Glutamatergic neuron (in vitro differentiated cells): ENCODE measurements at regions not wholly inside any gene's neighbourhood (a gene's known extent, or its start where the extent isn't known, plus 50 kb on each side); places are given as distances from the start of the nearest gene placed in this dataset.

Experiments used
- DNase-seq: peaks from one replicate; pipeline ENCODE4 v3.0.0; 2022
- H3K27ac Mint-ChIP-seq: one replicate; pipeline ENCODE4 v1.8.0; 2020; ENCODE audit warnings: mild to moderate bottlenecking, mixed read lengths, inconsistent platforms; ENCODE audit not compliant: unreplicated experiment
- H3K27me3 Mint-ChIP-seq: one replicate; pipeline ENCODE4 v1.8.0; 2020; ENCODE audit warnings: mild to moderate bottlenecking, moderate library complexity, mixed read lengths, inconsistent platforms; ENCODE audit not compliant: unreplicated experiment
- H3K36me3 Mint-ChIP-seq: one replicate; pipeline ENCODE4 v1.8.0; 2020; ENCODE audit warnings: mild to moderate bottlenecking, mixed read lengths, inconsistent platforms; ENCODE audit not compliant: unreplicated experiment
- H3K4me1 Mint-ChIP-seq: one replicate; pipeline ENCODE4 v1.8.0; 2020; ENCODE audit warnings: mild to moderate bottlenecking, low read depth, mixed read lengths, inconsistent platforms; ENCODE audit not compliant: unreplicated experiment
- H3K4me3 Mint-ChIP-seq: one replicate; pipeline ENCODE4 v1.8.0; 2020; ENCODE audit warnings: mild to moderate bottlenecking, mixed read lengths, inconsistent platforms; ENCODE audit not compliant: unreplicated experiment
- H3K9me3 Mint-ChIP-seq: one replicate; pipeline ENCODE4 v1.8.0; 2020; ENCODE audit warnings: mild to moderate bottlenecking, moderate library complexity, mixed read lengths, inconsistent platforms; ENCODE audit not compliant: unreplicated experiment
- CTCF ChIP-seq: fragments of 200-600 bp; sonication (generic); IDR thresholded peaks from one replicate; pipeline ENCODE4 v1.5.0; 2021; ENCODE audit not compliant: partially characterized antibody, unreplicated experiment

GRCh38 chr1:191693797-191694196 lies 464.5 kb upstream of the RGS18 start:
- no peak for DNase-seq
- Mint-ChIP-seq H3K27me3 (no peaks in the 10 kb centered on the region), H3K4me3 (no peak overlapping the region), H3K36me3 (peaks cover 7% of the 10 kb centered on the region), H3K27ac (no peak overlapping the region), H3K4me1 (no peaks in the 10 kb centered on the region), H3K9me3 (peaks cover 5% of the 10 kb centered on the region)
- TF ChIP-seq CTCF = no peak

- Mint-ChIP-seq H3K4me1 (no peaks in the 10 kb centered on the region), H3K36me3 (peaks cover 7% of the 10 kb centered on the region), H3K9me3 (peaks cover 5% of the 10 kb centered on the region), H3K27me3 (no peaks in the 10 kb centered on the region), H3K27ac (no peak overlapping the region), H3K4me3 (no peak overlapping the region)
- DNase-seq = no peak
- TF ChIP-seq CTCF = no peak
Observed at GRCh38 chr1:191695865-191696264, 462.4 kb upstream of the RGS18 start.

- Mint-ChIP-seq H3K4me3 (no peak overlapping the region), H3K36me3 (peaks cover 7% of the 10 kb centered on the region), H3K27ac (no peak overlapping the region), H3K4me1 (no peaks in the 10 kb centered on the region), H3K27me3 (no peaks in the 10 kb centered on the region), H3K9me3 (peaks cover 5% of the 10 kb centered on the region)
- DNase-seq = no peak
- TF ChIP-seq CTCF = no peak
Observed at GRCh38 chr1:191696354-191696753, 461.9 kb upstream of the RGS18 start.

GRCh38 chr1:191697556-191697955 lies 460.7 kb upstream of the RGS18 start:
- no peak for TF ChIP-seq CTCF
- Mint-ChIP-seq H3K9me3 (peaks cover 5% of the 10 kb centered on the region), H3K4me3 (no peak overlapping the region), H3K27me3 (no peaks in the 10 kb centered on the region), H3K4me1 (no peaks in the 10 kb centered on the region), H3K36me3 (peaks cover 7% of the 10 kb centered on the region), H3K27ac (no peak overlapping the region)
- no peak for DNase-seq

GRCh38 chr1:191698246-191698645 lies 460.0 kb upstream of the RGS18 start:
- Mint-ChIP-seq H3K4me3 (no peak overlapping the region), H3K36me3 (no peaks in the 10 kb centered on the region), H3K4me1 (no peaks in the 10 kb centered on the region), H3K27me3 (no peaks in the 10 kb centered on the region), H3K9me3 (peaks cover 2% of the 10 kb centered on the region), H3K27ac (no peak overlapping the region)
- DNase-seq = no peak
- TF ChIP-seq CTCF = no peak
